ENCODE measurements at regions not wholly inside any gene's neighbourhood (a gene's known extent, or its start where the extent isn't known, plus 50 kb on each side); places are given as distances from the start of the nearest gene placed in this dataset.

DNA sequence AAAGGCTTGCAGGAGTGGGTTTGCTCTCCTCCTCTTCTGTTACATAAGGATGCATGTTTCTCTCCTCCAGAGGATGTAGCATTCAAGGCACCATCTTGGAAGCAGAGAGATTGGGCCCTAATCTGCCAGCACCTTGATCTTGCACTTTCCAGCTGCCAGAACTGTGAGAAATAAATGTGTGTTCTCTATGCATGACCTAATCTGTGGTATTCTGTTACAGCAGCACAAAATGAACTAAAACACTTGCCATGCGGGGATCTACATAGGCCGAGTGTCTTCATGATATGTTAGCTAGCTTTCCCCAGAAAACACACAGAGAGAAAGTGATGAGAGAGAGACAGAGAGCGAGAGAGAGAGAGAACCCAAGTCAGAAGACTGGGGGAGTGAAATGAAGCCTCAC, 273.5 kb downstream of the UTP18 start:
- intact Hi-C loops (cut with micrococcal nuclease) = no loop called here
- no peaks in the 10 kb centered on the region for H3K9me3 ChIP-seq (ENCODE audit: control insufficient read depth in 1 of 2, low read length in 2 of 2)
- H3K9me3 Mint-ChIP-seq = no peaks in the 10 kb centered on the region
- POLR2A ChIA-PET (ENCODE audit: partially characterized antibody) = no interaction called here
- no peaks in the 10 kb centered on the region for H3K4me1 Mint-ChIP-seq
- no peaks in the 10 kb centered on the region for H3K36me3 ChIP-seq (ENCODE audit: insufficient read depth, low read length)
- CTCF ChIA-PET (ENCODE audit: partially characterized antibody) = no interaction called here
- no peaks in the 10 kb centered on the region for H3K36me3 Mint-ChIP-seq
- H3K4me3 Mint-ChIP-seq = no peak overlapping the region
- H3K4me1 ChIP-seq (ENCODE audit: insufficient read depth, low read length) = no peaks in the 10 kb centered on the region
- H3K27ac Mint-ChIP-seq = peak overlapping the region in 1 of 7 donors; percentile 9
- no peaks in the 10 kb centered on the region for H3K27me3 ChIP-seq (ENCODE audit: insufficient read depth, low read length)
- H3K4me3 ChIP-seq (ENCODE audit: low read length in 2 of 2) = no peak overlapping the region
- H3K27ac ChIP-seq (ENCODE audit: low read depth, low read length) = no peak overlapping the region
- H3K27me3 Mint-ChIP-seq = peaks cover 0 to 3% of the 10 kb centered on the region in 2 donors
- DNase-seq = no peak

GRCh38 chr17:51536627-51537026, 276.3 kb downstream of the UTP18 start:
- Mint-ChIP-seq H3K36me3 (no peaks in the 10 kb centered on the region), H3K4me1 (peaks cover 6 to 12% (median 9%) of the 10 kb centered on the region in 4 donors), H3K4me3 (no peak overlapping the region), H3K27me3 (peaks cover 0 to 3% of the 10 kb centered on the region in 2 donors), H3K27ac (no peak overlapping the region), H3K9me3 (no peaks in the 10 kb centered on the region)
- no peaks in the 10 kb centered on the region for H3K27me3 ChIP-seq (ENCODE audit: insufficient read depth, low read length)
- no peak overlapping the region for H3K4me3 ChIP-seq (ENCODE audit: low read length in 2 of 2)
- no peak for DNase-seq
- no peak overlapping the region for H3K27ac ChIP-seq (ENCODE audit: low read depth, low read length)
- H3K36me3 ChIP-seq (ENCODE audit: insufficient read depth, low read length) = no peaks in the 10 kb centered on the region
- H3K9me3 ChIP-seq (ENCODE audit: control insufficient read depth in 1 of 2, low read length in 2 of 2) = no peaks in the 10 kb centered on the region
- CTCF ChIA-PET (ENCODE audit: partially characterized antibody) = no interaction called here
- H3K4me1 ChIP-seq (ENCODE audit: insufficient read depth, low read length) = peaks cover 8% of the 10 kb centered on the region
- intact Hi-C loops (cut with micrococcal nuclease) = loop anchor here (1.0 kb wide), 2 partner anchors 100 to 165 kb away; no protein-coding TSS in a partner anchor
- POLR2A ChIA-PET (ENCODE audit: partially characterized antibody) = no interaction called here

GRCh38 chr17:51537996-51538550, 277.7 kb downstream of the UTP18 start:
- no peaks in the 10 kb centered on the region for H3K9me3 Mint-ChIP-seq
- no peak overlapping the region for H3K4me3 Mint-ChIP-seq
- ChIA-PET CTCF (ENCODE audit: partially characterized antibody) (interaction anchor here (0.6 kb wide), 1 partner anchor 167 kb away, joined by 5 read pairs; no protein-coding TSS in a partner anchor), POLR2A (ENCODE audit: partially characterized antibody) (no interaction called here)
- peaks cover 0 to 3% of the 10 kb centered on the region in 2 donors for H3K27me3 Mint-ChIP-seq
- no peaks in the 10 kb centered on the region for H3K36me3 Mint-ChIP-seq
- DNase-seq = no peak
- Histone ChIP-seq H3K36me3 (ENCODE audit: insufficient read depth, low read length) (no peaks in the 10 kb centered on the region), H3K4me3 (ENCODE audit: low read length in 2 of 2) (no peak overlapping the region), H3K27me3 (ENCODE audit: insufficient read depth, low read length) (no peaks in the 10 kb centered on the region), H3K4me1 (ENCODE audit: insufficient read depth, low read length) (peaks cover 8% of the 10 kb centered on the region), H3K27ac (ENCODE audit: low read depth, low read length) (no peak overlapping the region), H3K9me3 (ENCODE audit: control insufficient read depth in 1 of 2, low read length in 2 of 2) (no peaks in the 10 kb centered on the region)
- H3K27ac Mint-ChIP-seq = no peak overlapping the region
- H3K4me1 Mint-ChIP-seq = peaks cover 6 to 12% (median 9%) of the 10 kb centered on the region in 4 donors
- intact Hi-C loops (cut with micrococcal nuclease) = no loop called here

DNA sequence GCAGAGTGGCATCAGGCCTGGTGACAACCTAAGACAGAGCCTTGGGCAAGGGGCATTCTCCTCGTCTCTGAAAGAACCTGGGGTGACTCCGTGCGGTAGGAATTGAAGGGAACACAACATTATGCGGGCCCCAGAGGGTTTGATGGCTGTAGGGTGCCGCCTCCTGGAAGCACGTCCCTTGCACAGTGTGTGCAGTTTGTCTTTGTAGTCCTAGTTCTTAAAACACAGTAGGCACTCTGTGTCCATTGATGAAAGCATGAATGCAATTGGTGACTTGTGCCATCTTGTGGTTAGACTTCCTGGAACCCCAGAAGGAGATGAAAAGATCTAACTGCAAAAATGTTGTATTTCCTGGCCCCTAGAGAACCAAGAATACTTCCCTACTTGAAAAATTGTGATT, 279.8 kb downstream of the UTP18 start:
- H3K9me3 ChIP-seq (ENCODE audit: control insufficient read depth in 1 of 2, low read length in 2 of 2) = no peaks in the 10 kb centered on the region
- H3K4me3 ChIP-seq (ENCODE audit: low read length in 2 of 2) = no peak overlapping the region
- no peak overlapping the region for H3K27ac ChIP-seq (ENCODE audit: low read depth, low read length)
- POLR2A ChIA-PET (ENCODE audit: partially characterized antibody) = no interaction called here
- peaks cover 6 to 12% (median 9%) of the 10 kb centered on the region in 4 donors for H3K4me1 Mint-ChIP-seq
- no peaks in the 10 kb centered on the region for H3K9me3 Mint-ChIP-seq
- peak in 2 of 5 donors; percentile 3 to 8 for DNase-seq
- H3K4me1 ChIP-seq (ENCODE audit: insufficient read depth, low read length) = peaks cover 8% of the 10 kb centered on the region
- no peaks in the 10 kb centered on the region for H3K27me3 ChIP-seq (ENCODE audit: insufficient read depth, low read length)
- H3K36me3 Mint-ChIP-seq = no peaks in the 10 kb centered on the region
- H3K27me3 Mint-ChIP-seq = peaks cover 0 to 3% of the 10 kb centered on the region in 2 donors
- CTCF ChIA-PET (ENCODE audit: partially characterized antibody) = interaction anchor here (0.7 to 1.4 kb wide), 3 partner anchors 12 to 168 kb away, joined by 3 to 8 read pairs (median 3); no protein-coding TSS in a partner anchor
- H3K4me3 Mint-ChIP-seq = no peak overlapping the region
- H3K36me3 ChIP-seq (ENCODE audit: insufficient read depth, low read length) = no peaks in the 10 kb centered on the region
- intact Hi-C loops (cut with micrococcal nuclease) = loop anchor here (1.0 kb wide), 1 partner anchor 169 kb away; no protein-coding TSS in a partner anchor
- no peak overlapping the region for H3K27ac Mint-ChIP-seq

- CTCF ChIA-PET (ENCODE audit: partially characterized antibody) = interaction anchor here (1.4 kb wide), 1 partner anchor 169 kb away, joined by 8 read pairs; no protein-coding TSS in a partner anchor
Measured at GRCh38 chr17:51541215-51541614, 280.9 kb downstream of the UTP18 start.

DNA sequence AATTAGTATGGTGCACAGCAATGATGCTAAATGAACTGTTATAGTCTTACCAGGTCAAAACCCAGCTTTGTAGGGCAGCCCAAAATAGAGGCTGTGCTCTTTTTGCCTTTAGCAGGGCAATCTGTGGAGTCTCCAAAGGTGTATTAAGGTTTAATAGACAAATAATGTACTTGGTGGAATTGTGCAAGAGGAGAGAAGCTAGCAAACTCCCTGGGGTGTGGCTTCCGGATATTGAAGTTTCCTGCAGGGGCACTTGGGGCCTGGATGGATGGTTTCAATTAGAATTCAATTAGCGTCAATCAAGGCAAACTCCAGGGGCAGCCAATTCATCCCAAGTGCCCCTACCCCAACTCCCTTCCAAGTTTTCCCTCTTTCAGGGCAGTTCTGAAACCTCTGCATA, 285.8 kb downstream of the UTP18 start:
- POLR2A ChIA-PET (ENCODE audit: partially characterized antibody) = no interaction called here
- no peak overlapping the region for H3K27ac Mint-ChIP-seq
- intact Hi-C loops (cut with micrococcal nuclease) = no loop called here

More at GRCh38 chr17:51541215-51541614, 280.9 kb downstream of the UTP18 start:
- no peak overlapping the region for H3K4me3 Mint-ChIP-seq
- Histone ChIP-seq H3K27ac (ENCODE audit: low read depth, low read length) (no peak overlapping the region), H3K9me3 (ENCODE audit: control insufficient read depth in 1 of 2, low read length in 2 of 2) (no peaks in the 10 kb centered on the region), H3K4me3 (ENCODE audit: low read length in 2 of 2) (no peak overlapping the region), H3K36me3 (ENCODE audit: insufficient read depth, low read length) (no peaks in the 10 kb centered on the region), H3K27me3 (ENCODE audit: insufficient read depth, low read length) (no peaks in the 10 kb centered on the region), H3K4me1 (ENCODE audit: insufficient read depth, low read length) (peaks cover 8% of the 10 kb centered on the region)
- peaks cover 6 to 12% (median 9%) of the 10 kb centered on the region in 4 donors for H3K4me1 Mint-ChIP-seq
- POLR2A ChIA-PET (ENCODE audit: partially characterized antibody) = no interaction called here
- intact Hi-C loops (cut with micrococcal nuclease) = no loop called here
- H3K36me3 Mint-ChIP-seq = no peaks in the 10 kb centered on the region
- H3K27me3 Mint-ChIP-seq = peaks cover 0 to 3% of the 10 kb centered on the region in 2 donors
- H3K9me3 Mint-ChIP-seq = no peaks in the 10 kb centered on the region
- peak overlapping the region in 2 of 7 donors; percentile 16 to 43 for H3K27ac Mint-ChIP-seq
- no peak for DNase-seq

DNA sequence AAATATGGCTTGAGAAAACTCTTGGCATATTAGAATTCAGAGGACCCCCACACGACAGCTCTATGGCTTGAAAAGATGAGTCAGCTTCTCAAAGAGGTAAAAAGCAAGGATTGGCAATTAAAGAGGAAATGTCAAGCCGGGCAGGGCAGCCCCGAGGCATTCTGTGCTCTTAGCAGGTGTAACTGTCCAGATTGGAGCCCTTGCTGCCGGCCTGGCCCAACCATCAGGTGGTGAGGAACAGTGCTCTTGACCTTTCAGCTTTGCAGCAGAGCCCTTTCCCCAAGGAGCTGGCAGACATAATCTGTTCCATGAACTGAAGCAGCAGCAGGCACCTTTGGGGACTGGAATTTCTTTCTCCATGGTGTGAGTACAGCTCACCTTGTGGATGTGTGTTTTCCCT, 287.8 kb downstream of the UTP18 start:
- Histone ChIP-seq H3K36me3 (ENCODE audit: insufficient read depth, low read length) (no peaks in the 10 kb centered on the region), H3K27ac (ENCODE audit: low read depth, low read length) (no peak overlapping the region), H3K4me1 (ENCODE audit: insufficient read depth, low read length) (no peaks in the 10 kb centered on the region), H3K27me3 (ENCODE audit: insufficient read depth, low read length) (no peaks in the 10 kb centered on the region), H3K9me3 (ENCODE audit: control insufficient read depth in 1 of 2, low read length in 2 of 2) (no peaks in the 10 kb centered on the region), H3K4me3 (ENCODE audit: low read length in 2 of 2) (no peak overlapping the region)
- POLR2A ChIA-PET (ENCODE audit: partially characterized antibody) = no interaction called here
- no peak overlapping the region for H3K4me3 Mint-ChIP-seq
- CTCF ChIA-PET (ENCODE audit: partially characterized antibody) = no interaction called here
- no peaks in the 10 kb centered on the region for H3K36me3 Mint-ChIP-seq
- H3K27me3 Mint-ChIP-seq = peaks cover 7 to 8% of the 10 kb centered on the region in 2 donors
- DNase-seq = no peak
- H3K4me1 Mint-ChIP-seq = no peaks in the 10 kb centered on the region
- H3K27ac Mint-ChIP-seq = no peak overlapping the region
- H3K9me3 Mint-ChIP-seq = peaks cover 0 to 2% (median 0%) of the 10 kb centered on the region in 8 donors
- intact Hi-C loops (cut with micrococcal nuclease) = no loop called here

More for the DNA sequence above, 285.8 kb downstream of the UTP18 start:
- Mint-ChIP-seq H3K27me3 (peaks cover 1 to 2% of the 10 kb centered on the region in 2 donors), H3K36me3 (no peaks in the 10 kb centered on the region), H3K4me1 (peaks cover 0 to 4% (median 1%) of the 10 kb centered on the region in 4 donors), H3K9me3 (peaks cover 0 to 2% (median 0%) of the 10 kb centered on the region in 8 donors), H3K4me3 (no peak overlapping the region)
- no peak for DNase-seq
- Histone ChIP-seq H3K9me3 (ENCODE audit: control insufficient read depth in 1 of 2, low read length in 2 of 2) (no peaks in the 10 kb centered on the region), H3K27me3 (ENCODE audit: insufficient read depth, low read length) (no peaks in the 10 kb centered on the region), H3K4me3 (ENCODE audit: low read length in 2 of 2) (no peak overlapping the region), H3K4me1 (ENCODE audit: insufficient read depth, low read length) (no peaks in the 10 kb centered on the region), H3K36me3 (ENCODE audit: insufficient read depth, low read length) (no peaks in the 10 kb centered on the region), H3K27ac (ENCODE audit: low read depth, low read length) (no peak overlapping the region)
- CTCF ChIA-PET (ENCODE audit: partially characterized antibody) = interaction anchor here (0.9 kb wide), 1 partner anchor 175 kb away, joined by 4 read pairs; no protein-coding TSS in a partner anchor

Data from CD4-positive, alpha-beta memory T cell (primary cell).